ENCODE measurements at regions not wholly inside any gene's neighbourhood (a gene's known extent, or its start where the extent isn't known, plus 50 kb on each side); places are given as distances from the start of the nearest gene placed in this dataset.

- BruUV-seq (replicated peaks) = no TSS peak
- CTCF ChIA-PET = no interaction called here
- Histone ChIP-seq H3K36me3 (ENCODE audit: low read depth, low read length) (no peaks in the 10 kb centered on the region), H3K9me2 (replicated peaks; ENCODE audit: low read length) (no peaks in the 10 kb centered on the region), H3K4me3 (ENCODE audit: low read length) (no peak overlapping the region), H3K79me2 (ENCODE audit: low read length) (no peaks in the 10 kb centered on the region), H2AFZ (ENCODE audit: low read length) (no peak overlapping the region), H3K27ac (ENCODE audit: low read length) (no peak overlapping the region), H3F3A (ENCODE audit: low read length, unreplicated experiment) (no peaks in the 10 kb centered on the region), H4K20me1 (ENCODE audit: low read length) (no peaks in the 10 kb centered on the region), H3K9me3 (ENCODE audit: low read length) (no peaks in the 10 kb centered on the region), H3K4me2 (ENCODE audit: low read length) (no peak overlapping the region), H3K4me1 (ENCODE audit: insufficient read depth, low read length) (no peaks in the 10 kb centered on the region), H3K9ac (ENCODE audit: low read length) (no peak overlapping the region), H3K27me3 (ENCODE audit: low read length) (no peaks in the 10 kb centered on the region)
- POLR2A ChIA-PET (ENCODE audit: unreplicated experiment) = no interaction called here
- ATAC-seq (no peak), DNase-seq (no peak)
- TF ChIP-seq EZH2phosphoT487 (IDR thresholded peaks at IDR 0.05; ENCODE audit: borderline replicate concordance, low read length) = no peak
- no peak for TF ChIP-seq CTCF (conservative IDR thresholded peaks at IDR 0.05; ENCODE audit: low read depth, low read length)
- TF ChIP-seq EZH2 (IDR thresholded peaks at IDR 0.05; ENCODE audit: low read length, unreplicated experiment) = no peak
- intact Hi-C loops (cut with micrococcal nuclease) = no loop called here
These were observed 308.4 kb upstream of the GCFC2 start for GRCh38 chr2:76019128-76019527.

- H3K4me1 ChIP-seq (ENCODE audit: insufficient read depth, low read length) = no peaks in the 10 kb centered on the region
- H3K9me3 ChIP-seq (ENCODE audit: low read length) = no peaks in the 10 kb centered on the region
- H3K27ac ChIP-seq (ENCODE audit: low read length) = no peak overlapping the region
- no peak overlapping the region for H3K9ac ChIP-seq (ENCODE audit: low read length)
- H3K36me3 ChIP-seq (ENCODE audit: low read depth, low read length) = no peaks in the 10 kb centered on the region
- H3K79me2 ChIP-seq (ENCODE audit: low read length) = no peaks in the 10 kb centered on the region
- no peak overlapping the region for H3K4me2 ChIP-seq (ENCODE audit: low read length)
- CTCF ChIA-PET = no interaction called here
- ATAC-seq = no peak
- H3K4me3 ChIP-seq (ENCODE audit: low read length) = no peak overlapping the region
- DNase-seq = no peak
- no peak overlapping the region for H2AFZ ChIP-seq (ENCODE audit: low read length)
- no peaks in the 10 kb centered on the region for H3K27me3 ChIP-seq (ENCODE audit: low read length)
- BruUV-seq (replicated peaks) = no TSS peak
- POLR2A ChIA-PET (ENCODE audit: unreplicated experiment) = no interaction called here
- no peaks in the 10 kb centered on the region for H3F3A ChIP-seq (ENCODE audit: low read length, unreplicated experiment)
- no peaks in the 10 kb centered on the region for H3K9me2 ChIP-seq (replicated peaks; ENCODE audit: low read length)
- intact Hi-C loops (cut with micrococcal nuclease) = no loop called here
- no peaks in the 10 kb centered on the region for H4K20me1 ChIP-seq (ENCODE audit: low read length)
- TF ChIP-seq EZH2 (IDR thresholded peaks at IDR 0.05; ENCODE audit: low read length, unreplicated experiment) = no peak
- no peak for TF ChIP-seq CTCF (conservative IDR thresholded peaks at IDR 0.05; ENCODE audit: low read depth, low read length)
These were observed 298.8 kb upstream of the GCFC2 start for GRCh38 chr2:76009484-76009883.

GRCh38 chr2:76008001-76008702 lies 297.4 kb upstream of the GCFC2 start:
- H4K20me1 ChIP-seq (ENCODE audit: low read length) = no peaks in the 10 kb centered on the region
- DNase-seq (no peak), ATAC-seq (no peak)
- H3K4me1 ChIP-seq (ENCODE audit: insufficient read depth, low read length) = no peaks in the 10 kb centered on the region
- ChIA-PET POLR2A (ENCODE audit: unreplicated experiment) (no interaction called here), CTCF (no interaction called here)
- no peak overlapping the region for H3K27ac ChIP-seq (ENCODE audit: low read length)
- H3K36me3 ChIP-seq (ENCODE audit: low read depth, low read length) = no peaks in the 10 kb centered on the region
- H3K27me3 ChIP-seq (ENCODE audit: low read length) = no peaks in the 10 kb centered on the region
- H3K9ac ChIP-seq (ENCODE audit: low read length) = no peak overlapping the region
- intact Hi-C loops (cut with micrococcal nuclease) = no loop called here
- no peaks in the 10 kb centered on the region for H3K9me2 ChIP-seq (replicated peaks; ENCODE audit: low read length)
- H3K79me2 ChIP-seq (ENCODE audit: low read length) = no peaks in the 10 kb centered on the region
- H2AFZ ChIP-seq (ENCODE audit: low read length) = no peak overlapping the region
- no peaks in the 10 kb centered on the region for H3F3A ChIP-seq (ENCODE audit: low read length, unreplicated experiment)
- no peaks in the 10 kb centered on the region for H3K9me3 ChIP-seq (ENCODE audit: low read length)
- no peak overlapping the region for H3K4me2 ChIP-seq (ENCODE audit: low read length)
- TF ChIP-seq EZH2 (IDR thresholded peaks at IDR 0.05; ENCODE audit: low read length, unreplicated experiment) (no peak), CTCF (conservative IDR thresholded peaks at IDR 0.05; ENCODE audit: low read depth, low read length) (no peak), EZH2phosphoT487 (IDR thresholded peaks at IDR 0.05; ENCODE audit: borderline replicate concordance, low read length) (no peak)
- no peak overlapping the region for H3K4me3 ChIP-seq (ENCODE audit: low read length)
- BruUV-seq (replicated peaks) = no TSS peak
